C4-2B (cell line): ENCODE measurements at regions not wholly inside any gene's neighbourhood (a gene's known extent, or its start where the extent isn't known, plus 50 kb on each side); places are given as distances from the start of the nearest gene placed in this dataset.
"Not testable (repeated sequence)": the region's sequence is repeated elsewhere in the genome, so short reads cannot be mapped to it uniquely, and the experiment has no call there.

Experiments
- H3K27ac ChIP-seq: fragments of 450-650 bp; 2 replicates; pipeline ENCODE4 v1.5.1; 2017
- ZFX ChIP-seq: fragments of 450-650 bp; IDR thresholded peaks from 2 replicates; pipeline ENCODE4 v1.6.1; 2017
- TF ChIP-seq, protein P1 (sequence below): fragments of 450-650 bp; conservative IDR thresholded peaks from 2 replicates; pipeline ENCODE4 v1.5.1; 2017; ENCODE audit warnings: mild to moderate bottlenecking

DNA sequence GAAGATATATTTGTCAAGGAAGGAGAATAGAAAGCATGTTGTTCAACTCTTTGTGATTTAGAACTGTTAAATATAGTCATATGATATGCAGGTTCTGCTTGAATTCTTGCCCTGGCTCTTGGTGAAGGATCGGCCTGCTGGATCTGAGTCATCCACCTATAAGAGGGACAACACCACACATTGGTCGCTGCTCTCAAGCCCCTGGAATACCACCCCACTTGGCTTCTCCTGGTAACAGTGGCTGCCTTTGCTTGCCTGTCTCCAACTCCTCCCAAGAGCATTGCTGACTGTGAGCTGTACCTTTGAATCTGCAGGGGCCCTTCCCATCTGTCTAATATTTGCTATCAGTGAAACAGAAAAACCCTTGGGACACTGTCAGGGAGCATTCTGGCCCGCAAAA lies 78.9 kb upstream of the DGKG start:
- H3K27ac ChIP-seq: no peak overlapping the region
- no peak for TF ChIP-seq ZFX
- TF ChIP-seq, protein P1, sequence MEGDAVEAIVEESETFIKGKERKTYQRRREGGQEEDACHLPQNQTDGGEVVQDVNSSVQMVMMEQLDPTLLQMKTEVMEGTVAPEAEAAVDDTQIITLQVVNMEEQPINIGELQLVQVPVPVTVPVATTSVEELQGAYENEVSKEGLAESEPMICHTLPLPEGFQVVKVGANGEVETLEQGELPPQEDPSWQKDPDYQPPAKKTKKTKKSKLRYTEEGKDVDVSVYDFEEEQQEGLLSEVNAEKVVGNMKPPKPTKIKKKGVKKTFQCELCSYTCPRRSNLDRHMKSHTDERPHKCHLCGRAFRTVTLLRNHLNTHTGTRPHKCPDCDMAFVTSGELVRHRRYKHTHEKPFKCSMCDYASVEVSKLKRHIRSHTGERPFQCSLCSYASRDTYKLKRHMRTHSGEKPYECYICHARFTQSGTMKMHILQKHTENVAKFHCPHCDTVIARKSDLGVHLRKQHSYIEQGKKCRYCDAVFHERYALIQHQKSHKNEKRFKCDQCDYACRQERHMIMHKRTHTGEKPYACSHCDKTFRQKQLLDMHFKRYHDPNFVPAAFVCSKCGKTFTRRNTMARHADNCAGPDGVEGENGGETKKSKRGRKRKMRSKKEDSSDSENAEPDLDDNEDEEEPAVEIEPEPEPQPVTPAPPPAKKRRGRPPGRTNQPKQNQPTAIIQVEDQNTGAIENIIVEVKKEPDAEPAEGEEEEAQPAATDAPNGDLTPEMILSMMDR: no peak

DNA sequence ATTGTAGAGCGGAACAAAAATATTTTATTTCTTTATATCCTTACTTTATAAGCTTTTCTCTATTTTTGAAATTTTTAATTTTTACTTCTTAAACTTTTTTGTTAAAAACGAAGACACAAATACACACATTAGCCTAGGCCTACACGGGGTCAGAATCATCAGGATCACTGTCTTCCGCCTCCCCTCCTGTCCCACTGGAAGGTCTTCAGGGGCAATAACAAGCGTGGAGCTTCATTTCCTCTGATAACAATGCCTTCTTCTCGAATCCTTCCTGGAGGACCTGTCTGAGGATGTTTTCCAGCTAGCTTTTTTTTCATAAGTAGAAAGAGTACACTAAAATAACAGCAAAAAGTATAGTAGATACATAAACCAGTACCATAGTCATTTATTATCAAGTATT lies 77.7 kb upstream of the DGKG start:
- TF ChIP-seq ZFX: no peak
- TF ChIP-seq, protein P1: no peak
- H3K27ac ChIP-seq: no peak overlapping the region

DNA sequence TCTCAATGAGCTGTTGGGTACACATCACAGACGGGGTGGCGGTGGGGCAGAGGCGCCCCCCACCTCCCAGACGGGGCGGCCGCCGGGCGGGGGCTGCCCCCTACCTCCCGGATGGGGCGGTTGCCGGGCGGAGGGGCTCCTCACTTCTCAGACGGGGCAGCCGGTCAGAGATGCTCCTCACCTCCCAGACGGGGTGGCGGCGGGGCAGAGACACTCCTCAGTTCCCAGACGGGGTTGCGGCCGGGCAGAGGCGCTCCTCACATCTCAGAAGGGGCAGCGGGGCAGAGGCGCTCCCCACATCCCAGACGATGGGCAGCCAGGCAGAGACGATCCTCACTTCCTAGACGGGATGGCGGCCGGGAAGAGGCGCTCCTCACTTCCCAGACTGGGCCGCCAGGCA lies 73.3 kb upstream of the DGKG start:
- not testable (repeated sequence) for H3K27ac ChIP-seq

DNA sequence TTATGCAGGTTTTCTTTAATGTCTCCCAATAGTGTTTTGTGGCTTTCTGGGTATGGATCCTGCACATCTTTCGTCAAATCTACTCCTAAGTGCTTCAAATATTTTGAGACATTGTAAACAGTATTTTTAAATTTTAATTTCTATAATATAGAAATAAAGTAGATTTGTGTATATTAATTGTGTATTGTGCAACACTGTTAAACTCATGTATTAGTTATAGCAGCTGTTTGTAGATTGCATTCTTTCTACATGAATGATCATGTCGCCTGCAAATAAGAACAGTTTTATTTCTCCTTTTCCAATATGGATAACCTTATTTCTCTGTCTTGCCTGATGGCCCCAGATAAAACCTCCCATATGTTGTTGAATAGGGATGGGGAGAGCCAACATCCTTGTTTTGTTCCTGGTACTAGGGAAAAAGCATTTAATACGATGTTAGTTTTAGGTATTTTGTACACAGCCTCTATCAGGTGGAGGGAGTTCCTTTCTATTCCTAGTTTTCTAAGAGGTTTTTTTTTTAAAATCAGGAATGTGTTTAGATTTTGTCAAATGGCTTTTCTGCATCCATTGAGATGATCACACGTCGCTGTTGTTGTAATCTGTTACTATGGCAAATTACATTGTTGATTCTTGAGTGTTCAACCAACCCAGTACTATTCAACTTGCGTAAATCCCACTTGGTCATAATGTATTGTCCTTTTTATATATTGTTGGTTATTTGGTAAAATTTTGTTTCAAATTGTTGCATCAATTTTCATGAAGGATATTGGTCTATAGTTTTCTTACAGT lies 71.1 kb upstream of the DGKG start:
- H3K27ac ChIP-seq: no peak overlapping the region
- TF ChIP-seq ZFX: no peak
- TF ChIP-seq, protein P1: no peak

DNA sequence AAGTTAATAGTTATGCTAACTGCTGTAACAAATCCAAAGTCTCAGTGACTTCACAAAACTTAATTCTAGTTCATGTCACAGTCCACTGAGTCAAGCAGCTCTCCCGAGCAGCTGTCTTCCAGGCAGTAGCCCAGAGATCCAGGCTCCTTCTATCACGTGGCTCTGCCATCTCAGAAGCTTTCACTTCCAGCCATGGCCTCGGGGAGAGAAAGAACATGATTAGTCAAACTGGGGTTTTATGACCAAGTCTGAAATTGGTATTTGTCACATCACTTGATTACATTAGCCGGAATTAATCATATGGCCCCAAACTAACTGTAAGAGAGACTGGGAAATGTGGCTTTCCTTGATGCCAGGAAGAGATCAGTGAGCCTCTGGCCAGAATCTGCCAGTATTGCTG lies 70.2 kb upstream of the DGKG start:
- no peak overlapping the region for H3K27ac ChIP-seq
- TF ChIP-seq, protein P1: no peak
- TF ChIP-seq ZFX: no peak

DNA sequence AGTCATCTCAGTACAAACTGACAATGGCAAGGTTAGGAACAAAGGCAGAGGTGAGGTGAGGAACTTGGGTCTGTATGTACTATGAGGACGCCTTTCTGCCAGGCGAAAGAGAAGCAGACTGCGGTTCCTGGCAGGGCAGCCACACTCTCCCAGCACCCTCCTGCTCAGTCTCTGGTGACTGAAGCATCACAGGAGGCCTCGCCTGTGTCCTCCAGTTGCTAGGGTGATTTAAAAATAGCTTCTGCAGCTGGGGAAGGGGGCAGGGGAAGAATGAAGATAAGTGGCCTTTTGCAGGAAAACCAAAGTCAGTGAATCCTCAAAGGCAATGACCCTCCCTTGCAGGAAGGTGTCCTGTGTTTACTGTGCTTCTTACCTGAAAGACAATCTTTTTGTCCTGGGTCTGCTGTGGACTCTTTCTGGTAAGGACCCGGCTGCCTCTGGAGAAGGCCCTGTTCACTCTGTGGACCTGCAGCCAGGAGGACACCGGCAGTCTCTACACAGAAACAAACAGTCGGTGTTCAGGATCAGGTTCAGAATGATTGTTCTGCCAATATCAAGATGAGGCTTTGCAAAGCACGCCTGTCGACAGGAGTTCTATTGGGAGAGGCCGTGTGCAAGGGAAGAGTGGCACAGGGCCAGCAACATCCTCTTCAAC lies 65.7 kb upstream of the DGKG start:
- H3K27ac ChIP-seq: peak overlapping the region; percentile 54; the same call in 1 of the 2 replicates
- TF ChIP-seq, protein P1: no peak
- TF ChIP-seq ZFX: no peak

DNA sequence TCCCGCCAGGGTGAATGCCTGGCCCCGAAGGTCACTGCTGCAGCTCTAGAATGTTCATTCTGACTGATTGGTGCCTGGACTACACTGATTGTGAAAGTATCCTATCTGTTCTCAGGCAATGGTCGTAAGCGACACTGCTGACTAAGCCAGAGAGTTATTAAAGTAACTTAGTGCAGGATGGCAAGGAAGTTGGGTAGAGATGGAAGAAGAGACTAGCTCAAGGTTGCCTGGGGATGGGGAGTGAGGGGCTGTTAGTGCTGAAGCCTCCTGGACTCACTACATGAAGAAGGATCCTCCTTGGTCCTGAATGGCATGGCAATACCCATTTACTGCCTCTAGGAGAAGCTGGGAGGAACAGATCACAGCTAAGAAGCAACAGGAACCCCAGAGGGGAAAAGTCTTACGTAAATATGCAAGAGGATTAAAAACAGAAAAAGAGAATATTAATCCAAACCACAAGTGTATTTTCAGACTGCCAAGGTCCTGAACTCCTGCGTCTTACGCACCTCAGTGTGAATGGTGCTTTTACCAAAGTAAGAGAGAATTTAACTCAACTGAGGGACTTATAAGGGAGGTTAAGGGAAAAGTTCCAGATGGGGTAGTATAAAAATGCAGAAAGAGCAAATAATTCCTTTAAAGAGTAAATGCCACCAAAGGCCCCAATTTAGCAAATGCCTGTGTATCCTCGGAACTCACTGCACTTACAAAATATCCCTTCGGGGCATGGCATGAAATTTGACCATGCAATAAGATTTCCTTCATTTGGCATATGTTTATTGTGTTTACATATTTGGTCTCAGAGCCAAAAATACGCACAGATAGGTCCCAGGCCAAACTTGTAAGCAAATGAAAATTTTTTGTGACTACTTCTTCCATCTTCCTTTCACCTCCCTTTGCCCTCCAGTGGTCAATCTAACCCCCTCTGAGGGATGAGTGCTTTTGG lies 64.0 kb upstream of the DGKG start:
- no peak for TF ChIP-seq ZFX
- TF ChIP-seq, protein P1: peak; percentile 67
- peak overlapping the region; percentile 60 for H3K27ac ChIP-seq
